Suprapubic skin (tissue), 4 donors: ENCODE measurements at regions not wholly inside any gene's neighbourhood (a gene's known extent, or its start where the extent isn't known, plus 50 kb on each side); places are given as distances from the start of the nearest gene placed in this dataset.

Experiments
- DNase-seq, 2 donors: peaks; one replicate each; pipeline ENCODE4 v3.0.0-alpha.2; 2019; ENCODE audit warnings: low spot score in 2 of 2
- H3K27ac ChIP-seq: fragments of 200-600 bp; sonication (generic); one replicate; pipeline ENCODE4 v1.5.1; 2019
- H3K27me3 ChIP-seq: fragments of 200-600 bp; sonication (generic); one replicate; pipeline ENCODE4 v1.5.1; 2019
- H3K36me3 ChIP-seq: fragments of 200-600 bp; sonication (generic); one replicate; pipeline ENCODE4 v1.5.1; 2019
- H3K4me1 ChIP-seq: fragments of 200-600 bp; sonication (generic); one replicate; pipeline ENCODE4 v1.5.1; 2019
- H3K4me3 ChIP-seq: fragments of 200-600 bp; sonication (generic); one replicate; pipeline ENCODE4 v1.5.1; 2019; ENCODE audit warnings: mild to moderate bottlenecking
- H3K9me3 ChIP-seq: fragments of 200-600 bp; sonication (generic); one replicate; pipeline ENCODE4 v1.5.1; 2019
- CTCF ChIP-seq, 2 donors: fragments of 200-600 bp in 1 of 2; fragments of 450-650 bp in 1 of 2; sonication (generic) in 1 of 2; IDR thresholded peaks; one replicate each; pipeline ENCODE4 v1.5.1; 2016 to 2019; ENCODE audit warnings: antibody characterized with exemption in 2 of 2, mild to moderate bottlenecking in 1 of 2, moderate library complexity in 1 of 2
- EP300 ChIP-seq: sonication (generic); formaldehyde crosslinking; IDR thresholded peaks from one replicate; pipeline ENCODE4 v1.6.1; 2017; ENCODE audit warnings: antibody characterized with exemption
- POLR2A ChIP-seq, 2 donors: fragments of 450-650 bp; IDR thresholded peaks; one replicate each; pipeline ENCODE4 v1.6.1; 2017; ENCODE audit warnings: antibody characterized with exemption in 2 of 2, mild to moderate bottlenecking in 2 of 2, moderate library complexity in 2 of 2
- POLR2AphosphoS5 ChIP-seq, 3 donors: sonication (generic); formaldehyde crosslinking; IDR thresholded peaks; one replicate each; pipeline ENCODE4 v1.6.1; 2017; ENCODE audit warnings: antibody characterized with exemption in 3 of 3
- WGBS: methylation state at CpG from one replicate; pipeline ENCODE4 v1.1.5; 2018; 5-methylcytosine and 5-hydroxymethylcytosine counted together

- H3K27ac ChIP-seq = no peak overlapping the region
- H3K4me3 ChIP-seq = no peak overlapping the region
- H3K36me3 ChIP-seq = no peaks in the 10 kb centered on the region
- 65% methylated on average over 4 of the region's 4 CpGs for WGBS
- DNase-seq = no peak
- H3K4me1 ChIP-seq = no peaks in the 10 kb centered on the region
- TF ChIP-seq CTCF (IDR thresholded peaks at IDR 0.05) = no peak
- no peak for TF ChIP-seq POLR2AphosphoS5 (IDR thresholded peaks at IDR 0.05)
- TF ChIP-seq POLR2A (IDR thresholded peaks at IDR 0.05) = no peak
- no peak for TF ChIP-seq EP300
- peaks cover 3% of the 10 kb centered on the region for H3K27me3 ChIP-seq
- H3K9me3 ChIP-seq = no peaks in the 10 kb centered on the region
These were observed 383.2 kb downstream of the UQCRFS1 start for GRCh38 chr19:28829762-28830161.

GRCh38 chr19:28829359-28829758 is 383.6 kb downstream of the UQCRFS1 start:
- Histone ChIP-seq H3K4me1 (no peaks in the 10 kb centered on the region), H3K27ac (no peak overlapping the region), H3K27me3 (peaks cover 3% of the 10 kb centered on the region), H3K4me3 (no peak overlapping the region), H3K9me3 (no peaks in the 10 kb centered on the region), H3K36me3 (no peaks in the 10 kb centered on the region)
- 79% methylated on average over 1 of the region's 1 CpG for WGBS
- no peak for DNase-seq
- TF ChIP-seq POLR2AphosphoS5 (IDR thresholded peaks at IDR 0.05) (no peak), EP300 (no peak), CTCF (IDR thresholded peaks at IDR 0.05) (no peak), POLR2A (IDR thresholded peaks at IDR 0.05) (no peak)

GRCh38 chr19:28828276-28828870 is 384.6 kb downstream of the UQCRFS1 start:
- no peak overlapping the region for H3K27ac ChIP-seq
- 81% methylated on average over 10 of the region's 10 CpGs for WGBS
- TF ChIP-seq EP300 = no peak
- no peak for TF ChIP-seq POLR2A (IDR thresholded peaks at IDR 0.05)
- no peak for TF ChIP-seq POLR2AphosphoS5 (IDR thresholded peaks at IDR 0.05)
- TF ChIP-seq CTCF (IDR thresholded peaks at IDR 0.05) = no peak
- H3K36me3 ChIP-seq = no peaks in the 10 kb centered on the region
- H3K9me3 ChIP-seq = no peaks in the 10 kb centered on the region
- H3K27me3 ChIP-seq = peaks cover under 1% of the 10 kb centered on the region
- no peak for DNase-seq
- no peaks in the 10 kb centered on the region for H3K4me1 ChIP-seq
- no peak overlapping the region for H3K4me3 ChIP-seq

GRCh38 chr19:28827382-28827781 is 385.6 kb downstream of the UQCRFS1 start:
- no peak overlapping the region for H3K27ac ChIP-seq
- no peaks in the 10 kb centered on the region for H3K9me3 ChIP-seq
- no peaks in the 10 kb centered on the region for H3K36me3 ChIP-seq
- H3K4me3 ChIP-seq = no peak overlapping the region
- TF ChIP-seq POLR2A (IDR thresholded peaks at IDR 0.05) = no peak
- no peak for TF ChIP-seq EP300
- no peak for TF ChIP-seq POLR2AphosphoS5 (IDR thresholded peaks at IDR 0.05)
- no peak for TF ChIP-seq CTCF (IDR thresholded peaks at IDR 0.05)
- no peaks in the 10 kb centered on the region for H3K4me1 ChIP-seq
- no peaks in the 10 kb centered on the region for H3K27me3 ChIP-seq
- no peak for DNase-seq
- WGBS = 88% methylated on average over 8 of the region's 8 CpGs

- Histone ChIP-seq H3K4me3 (no peak overlapping the region), H3K9me3 (no peaks in the 10 kb centered on the region), H3K36me3 (no peaks in the 10 kb centered on the region), H3K27me3 (no peaks in the 10 kb centered on the region), H3K27ac (no peak overlapping the region), H3K4me1 (no peaks in the 10 kb centered on the region)
- no peak for TF ChIP-seq EP300
- no peak for TF ChIP-seq POLR2A (IDR thresholded peaks at IDR 0.05)
- TF ChIP-seq CTCF (IDR thresholded peaks at IDR 0.05) = no peak
- no peak for TF ChIP-seq POLR2AphosphoS5 (IDR thresholded peaks at IDR 0.05)
- WGBS = 52% methylated on average over 11 of the region's 11 CpGs
- no peak for DNase-seq
These were observed 389.5 kb downstream of the UQCRFS1 start for GRCh38 chr19:28823338-28823961.
